CD4-positive, alpha-beta T cell (primary cell): ENCODE measurements at regions not wholly inside any gene's neighbourhood (a gene's known extent, or its start where the extent isn't known, plus 50 kb on each side); places are given as distances from the start of the nearest gene placed in this dataset.

Source experiments
- ATAC-seq: fragments of 200-7000 bp; cut with Tn5 transposase; one replicate; pipeline ENCODE4 v1.10.0; 2022; ENCODE audit warnings: mild to moderate bottlenecking; ENCODE audit not compliant: poor library complexity
- CTCF ChIA-PET: fragments of 350-600 bp; sonication (Branson Sonifier 250); formaldehyde crosslinking; loops from one replicate; lab custom pipeline; 2021; ENCODE audit warnings: antibody characterized with exemption, inconsistent platforms; lab: Charles Lee
- POLR2A ChIA-PET: fragments of 350-600 bp; sonication (Branson Sonifier 250); formaldehyde crosslinking; loops from one replicate; lab custom pipeline; 2021; ENCODE audit warnings: antibody characterized with exemption, inconsistent platforms; lab: Charles Lee
- DNase-seq, 14 experiments: peaks; one replicate each; pipeline ENCODE4 v3.0.0-alpha.2; 2013 to 2020; ENCODE audit warnings: mixed read lengths in 2 of 14
- H3K27ac ChIP-seq, 2 donors: one replicate each; pipeline versions ENCODE4 v1.5.1 to v1.7.0; 2013; ENCODE audit warnings: low read length in 2 of 2, low read depth in 1 of 2, mild to moderate bottlenecking in 1 of 2
- H3K27me3 ChIP-seq, 2 experiments: 1 replicate in 1 of 2; 2 replicates in 1 of 2; pipeline versions ENCODE4 v1.6.1 to v1.7.0; 2013; ENCODE audit warnings: low read length in 2 of 2, control low read depth in 1 of 2, mild to moderate bottlenecking in 1 of 2, moderate library complexity in 1 of 2; ENCODE audit not compliant: insufficient read depth in 2 of 2, control insufficient read depth in 1 of 2
- H3K36me3 ChIP-seq: one replicate; pipeline ENCODE4 v1.6.1; 2013; ENCODE audit warnings: low read length, control low read depth; ENCODE audit not compliant: insufficient read depth
- H3K4me1 ChIP-seq: one replicate; pipeline ENCODE4 v1.6.1; 2013; ENCODE audit warnings: low read length, control low read depth; ENCODE audit not compliant: insufficient read depth
- H3K4me3 ChIP-seq: one replicate; pipeline ENCODE4 v1.5.1; 2013; ENCODE audit warnings: mild to moderate bottlenecking, low read length, moderate library complexity
- H3K9me3 ChIP-seq, 2 experiments: 1 replicate in 1 of 2; 2 replicates in 1 of 2; pipeline versions ENCODE4 v1.6.1 to v1.7.0; 2013; ENCODE audit warnings: low read length in 2 of 2, mild to moderate bottlenecking in 2 of 2, control low read depth in 1 of 2, moderate library complexity in 1 of 2; ENCODE audit not compliant: control insufficient read depth in 1 of 2, insufficient read depth in 1 of 2
- H3K27ac Mint-ChIP-seq: one replicate; pipeline ENCODE4 v1.8.0; 2020; ENCODE audit warnings: mixed read lengths
- H3K27me3 Mint-ChIP-seq: one replicate; pipeline ENCODE4 v1.8.0; 2021; ENCODE audit warnings: mixed read lengths
- H3K36me3 Mint-ChIP-seq: one replicate; pipeline ENCODE4 v1.8.0; 2021; ENCODE audit warnings: low read depth, mixed read lengths
- H3K4me1 Mint-ChIP-seq: one replicate; pipeline ENCODE4 v1.8.0; 2021; ENCODE audit warnings: low read depth, mixed read lengths
- H3K4me3 Mint-ChIP-seq: one replicate; pipeline ENCODE4 v1.8.0; 2020; ENCODE audit warnings: mild to moderate bottlenecking, mixed read lengths
- H3K9me3 Mint-ChIP-seq: one replicate; pipeline ENCODE4 v1.8.0; 2020; ENCODE audit warnings: mixed read lengths
- CTCF ChIP-seq: fragments of 200-600 bp; IDR thresholded peaks from one replicate; pipeline ENCODE4 v1.8.0; 2022; ENCODE audit warnings: antibody characterized with exemption, mild to moderate bottlenecking
- intact Hi-C, 2 experiments: fragments of 100-400 bp; cut with DNase I in 1 of 2; cut with micrococcal nuclease in 1 of 2; formaldehyde crosslinking; loops; one replicate each; pipeline versions ENCODE4 v1.15.1 to v1.9.0; 2023 to 2025; cut with DNase I, micrococcal nuclease

- H3K36me3 Mint-ChIP-seq: no peaks in the 10 kb centered on the region
- no peak overlapping the region for H3K27ac ChIP-seq
- H3K9me3 Mint-ChIP-seq: peaks cover 17% of the 10 kb centered on the region
- no peaks in the 10 kb centered on the region for H3K4me1 Mint-ChIP-seq
- no peaks in the 10 kb centered on the region for H3K27me3 ChIP-seq
- H3K4me1 ChIP-seq: no peaks in the 10 kb centered on the region
- no peaks in the 10 kb centered on the region for H3K36me3 ChIP-seq
- POLR2A ChIA-PET: no interaction called here
- DNase-seq (no peak), ATAC-seq (no peak)
- no peak overlapping the region for H3K27ac Mint-ChIP-seq
- CTCF ChIA-PET: no interaction called here
- peaks cover 4 to 9% of the 10 kb centered on the region in 2 experiments for H3K9me3 ChIP-seq
- no peak overlapping the region for H3K4me3 ChIP-seq
- intact Hi-C loops: no loop called here
- no peaks in the 10 kb centered on the region for H3K27me3 Mint-ChIP-seq
- H3K4me3 Mint-ChIP-seq: no peak overlapping the region
- TF ChIP-seq CTCF: no peak
Observed at GRCh38 chr12:42945927-42946326, 356.4 kb upstream of the PRICKLE1 start.

- H3K4me3 Mint-ChIP-seq: no peak overlapping the region
- ChIA-PET POLR2A (no interaction called here), CTCF (no interaction called here)
- Histone ChIP-seq H3K9me3 (peaks cover 4 to 9% of the 10 kb centered on the region in 2 experiments), H3K4me3 (no peak overlapping the region), H3K27me3 (no peaks in the 10 kb centered on the region), H3K27ac (no peak overlapping the region), H3K4me1 (no peaks in the 10 kb centered on the region), H3K36me3 (no peaks in the 10 kb centered on the region)
- no peaks in the 10 kb centered on the region for H3K4me1 Mint-ChIP-seq
- H3K27ac Mint-ChIP-seq: no peak overlapping the region
- TF ChIP-seq CTCF: no peak
- H3K9me3 Mint-ChIP-seq: peaks cover 14% of the 10 kb centered on the region
- ATAC-seq (no peak), DNase-seq (no peak)
- H3K27me3 Mint-ChIP-seq: no peaks in the 10 kb centered on the region
- no peaks in the 10 kb centered on the region for H3K36me3 Mint-ChIP-seq
- intact Hi-C loops: no loop called here
Observed at GRCh38 chr12:42944516-42944915, 355.0 kb upstream of the PRICKLE1 start.

- ATAC-seq: no peak
- H3K4me3 Mint-ChIP-seq: no peak overlapping the region
- H3K27me3 ChIP-seq: no peaks in the 10 kb centered on the region
Observed at GRCh38 chr12:42936991-42937390, 347.4 kb upstream of the PRICKLE1 start.

More at GRCh38 chr12:42936991-42937390, 347.4 kb upstream of the PRICKLE1 start:
- no peaks in the 10 kb centered on the region for H3K27me3 Mint-ChIP-seq
- peaks cover 14% of the 10 kb centered on the region for H3K9me3 Mint-ChIP-seq
- no peak for TF ChIP-seq CTCF
- CTCF ChIA-PET: no interaction called here
- Histone ChIP-seq H3K9me3 (peaks cover 0 to 9% of the 10 kb centered on the region in 2 experiments), H3K36me3 (no peaks in the 10 kb centered on the region), H3K27ac (no peak overlapping the region), H3K4me1 (no peaks in the 10 kb centered on the region), H3K4me3 (no peak overlapping the region)
- no peak for DNase-seq
- no peaks in the 10 kb centered on the region for H3K36me3 Mint-ChIP-seq
- intact Hi-C loops: no loop called here
- no peak overlapping the region for H3K27ac Mint-ChIP-seq
- H3K4me1 Mint-ChIP-seq: no peaks in the 10 kb centered on the region
- POLR2A ChIA-PET: no interaction called here
